ENCODE measurements at regions not wholly inside any gene's neighbourhood (a gene's known extent, or its start where the extent isn't known, plus 50 kb on each side); places are given as distances from the start of the nearest gene placed in this dataset.

GRCh38 chr9:29945012-29945411 lies 2371.7 kb upstream of the C9orf72 start:
- TF ChIP-seq EZH2 (IDR thresholded peaks at IDR 0.05; ENCODE audit: borderline replicate concordance, low read length) (no peak), CTCF (IDR thresholded peaks at IDR 0.05; ENCODE audit: low read length) (no peak)
- Histone ChIP-seq H3K4me2 (ENCODE audit: low read length) (no peak overlapping the region), H3K4me3 (ENCODE audit: low read depth, low read length, poor library complexity, severe bottlenecking) (no peak overlapping the region), H3F3A (ENCODE audit: insufficient read depth, low read length) (no peaks in the 10 kb centered on the region), H3K9me2 (ENCODE audit: low read depth, low read length) (no peaks in the 10 kb centered on the region), H2AFZ (ENCODE audit: low read length) (no peak overlapping the region), H3K9ac (ENCODE audit: low read length) (no peak overlapping the region), H3K4me1 (ENCODE audit: insufficient read depth, low read length, severe bottlenecking) (no peaks in the 10 kb centered on the region), H3K36me3 (ENCODE audit: insufficient read depth, low read length) (no peaks in the 10 kb centered on the region), H3K27me3 (ENCODE audit: insufficient read depth, low read length) (no peaks in the 10 kb centered on the region), H3K27ac (ENCODE audit: low read depth, low read length, poor library complexity, severe bottlenecking) (no peak overlapping the region), H3K9me3 (ENCODE audit: low read length) (no peaks in the 10 kb centered on the region), H4K20me1 (ENCODE audit: insufficient read depth, low read length) (no peaks in the 10 kb centered on the region), H3K79me2 (ENCODE audit: insufficient read depth, low read length) (no peaks in the 10 kb centered on the region)

GRCh38 chr9:29958469-29958868 lies 2385.2 kb upstream of the C9orf72 start:
- Histone ChIP-seq H3K9ac (ENCODE audit: low read length) (no peak overlapping the region), H3K4me1 (ENCODE audit: insufficient read depth, low read length, severe bottlenecking) (no peaks in the 10 kb centered on the region), H3K9me2 (ENCODE audit: low read depth, low read length) (no peaks in the 10 kb centered on the region), H3K79me2 (ENCODE audit: insufficient read depth, low read length) (no peaks in the 10 kb centered on the region), H3K27ac (ENCODE audit: low read depth, low read length, poor library complexity, severe bottlenecking) (no peak overlapping the region), H3K4me3 (ENCODE audit: low read depth, low read length, poor library complexity, severe bottlenecking) (no peak overlapping the region), H3K36me3 (ENCODE audit: insufficient read depth, low read length) (no peaks in the 10 kb centered on the region), H3K9me3 (ENCODE audit: low read length) (no peaks in the 10 kb centered on the region), H4K20me1 (ENCODE audit: insufficient read depth, low read length) (no peaks in the 10 kb centered on the region), H2AFZ (ENCODE audit: low read length) (no peak overlapping the region), H3K27me3 (ENCODE audit: insufficient read depth, low read length) (no peaks in the 10 kb centered on the region), H3K4me2 (ENCODE audit: low read length) (no peak overlapping the region), H3F3A (ENCODE audit: insufficient read depth, low read length) (no peaks in the 10 kb centered on the region)
- no peak for TF ChIP-seq EZH2 (IDR thresholded peaks at IDR 0.05; ENCODE audit: borderline replicate concordance, low read length)
- no peak for TF ChIP-seq CTCF (IDR thresholded peaks at IDR 0.05; ENCODE audit: low read length)

- H2AFZ ChIP-seq (ENCODE audit: low read length), result no peak overlapping the region
These were observed 2392.6 kb upstream of the C9orf72 start for GRCh38 chr9:29965834-29966233.

More at GRCh38 chr9:29965834-29966233, 2392.6 kb upstream of the C9orf72 start:
- Histone ChIP-seq H3K9me2 (ENCODE audit: low read depth, low read length) (no peaks in the 10 kb centered on the region), H3K36me3 (ENCODE audit: insufficient read depth, low read length) (no peaks in the 10 kb centered on the region), H3F3A (ENCODE audit: insufficient read depth, low read length) (no peaks in the 10 kb centered on the region), H3K9me3 (ENCODE audit: low read length) (no peaks in the 10 kb centered on the region), H4K20me1 (ENCODE audit: insufficient read depth, low read length) (no peaks in the 10 kb centered on the region), H3K4me1 (ENCODE audit: insufficient read depth, low read length, severe bottlenecking) (no peaks in the 10 kb centered on the region), H3K4me3 (ENCODE audit: low read depth, low read length, poor library complexity, severe bottlenecking) (no peak overlapping the region), H3K27ac (ENCODE audit: low read depth, low read length, poor library complexity, severe bottlenecking) (no peak overlapping the region), H3K9ac (ENCODE audit: low read length) (no peak overlapping the region), H3K4me2 (ENCODE audit: low read length) (no peak overlapping the region), H3K79me2 (ENCODE audit: insufficient read depth, low read length) (no peaks in the 10 kb centered on the region), H3K27me3 (ENCODE audit: insufficient read depth, low read length) (no peaks in the 10 kb centered on the region)
- no peak for TF ChIP-seq CTCF (IDR thresholded peaks at IDR 0.05; ENCODE audit: low read length)
- TF ChIP-seq EZH2 (IDR thresholded peaks at IDR 0.05; ENCODE audit: borderline replicate concordance, low read length), result no peak
